ENCODE measurements at regions not wholly inside any gene's neighbourhood (a gene's known extent, or its start where the extent isn't known, plus 50 kb on each side); places are given as distances from the start of the nearest gene placed in this dataset.
A peak's percentile ranks its signal among the peaks of the same experiment; 100 is the strongest.

GRCh38 chr1:178648151-178648550 lies 76.9 kb upstream of the RALGPS2 start:
- Histone ChIP-seq H2BK5ac (ENCODE audit: low read depth, low read length, poor library complexity) (no peak overlapping the region), H3K79me2 (ENCODE audit: control insufficient read depth, insufficient read depth, low read length, poor library complexity) (no peaks in the 10 kb centered on the region), H3K9me3 (ENCODE audit: insufficient read depth, low read depth, low read length) (no peaks in the 10 kb centered on the region), H2BK120ac (ENCODE audit: insufficient read depth, low read length, poor library complexity) (no peak overlapping the region), H3K27ac (ENCODE audit: low read depth, low read length) (no peak overlapping the region), H3K14ac (ENCODE audit: low read length) (no peak overlapping the region), H3K23ac (ENCODE audit: low read length) (no peak overlapping the region), H3K4me2 (ENCODE audit: low read length) (no peak overlapping the region), H3K4ac (ENCODE audit: low read depth, low read length) (no peak overlapping the region), H4K12ac (ENCODE audit: low read depth, low read length) (no peak overlapping the region), H2AK5ac (ENCODE audit: low read length) (no peak overlapping the region), H4K91ac (ENCODE audit: low read depth, low read length) (no peak overlapping the region), H3K18ac (ENCODE audit: low read length) (no peak overlapping the region), H3K27me3 (ENCODE audit: insufficient read depth, low read length) (no peaks in the 10 kb centered on the region), H2AFZ (ENCODE audit: insufficient read depth, low read length, poor library complexity) (no peak overlapping the region), H3K4me3 (ENCODE audit: low read depth, low read length) (no peak overlapping the region), H3K79me1 (ENCODE audit: low read length) (no peaks in the 10 kb centered on the region), H4K8ac (ENCODE audit: low read depth, low read length) (no peak overlapping the region), H3K36me3 (ENCODE audit: control insufficient read depth in 1 of 2, insufficient read depth in 2 of 2, low read length in 2 of 2) (no peaks in the 10 kb centered on the region), H3K4me1 (ENCODE audit: control insufficient read depth in 1 of 2, insufficient read depth in 2 of 2, low read length in 2 of 2) (no peaks in the 10 kb centered on the region), H2BK12ac (ENCODE audit: low read length) (no peak overlapping the region), H3K9ac (ENCODE audit: low read length) (no peak overlapping the region)
- DNase-seq, result peak in 1 of 2 donors; percentile 32
- WGBS (ENCODE audit: extremely low coverage, insufficient coverage, insufficient read length), result no CpG with 5 or more reads among the region's 11 CpGs

- Histone ChIP-seq H2AFZ (ENCODE audit: insufficient read depth, low read length, poor library complexity) (no peak overlapping the region), H2BK12ac (ENCODE audit: low read length) (no peak overlapping the region)
- WGBS (ENCODE audit: extremely low coverage, insufficient coverage, insufficient read length), result no CpG with 5 or more reads among the region's 8 CpGs
These were observed 75.3 kb upstream of the RALGPS2 start for GRCh38 chr1:178649582-178650350.

GRCh38 chr1:178650934-178651511 lies 74.0 kb upstream of the RALGPS2 start:
- H4K12ac ChIP-seq (ENCODE audit: low read depth, low read length), result no peak overlapping the region
- H3K4me3 ChIP-seq (ENCODE audit: low read depth, low read length), result no peak overlapping the region
- no peak overlapping the region for H3K23ac ChIP-seq (ENCODE audit: low read length)
- H3K9me3 ChIP-seq (ENCODE audit: insufficient read depth, low read depth, low read length), result no peaks in the 10 kb centered on the region
- H2BK5ac ChIP-seq (ENCODE audit: low read depth, low read length, poor library complexity), result no peak overlapping the region
- no peak overlapping the region for H3K14ac ChIP-seq (ENCODE audit: low read length)
- no peak overlapping the region for H3K4ac ChIP-seq (ENCODE audit: low read depth, low read length)
- no peak overlapping the region for H3K27ac ChIP-seq (ENCODE audit: low read depth, low read length)
- no peaks in the 10 kb centered on the region for H3K79me2 ChIP-seq (ENCODE audit: control insufficient read depth, insufficient read depth, low read length, poor library complexity)
- no peak overlapping the region for H2AK5ac ChIP-seq (ENCODE audit: low read length)
- no peak overlapping the region for H4K8ac ChIP-seq (ENCODE audit: low read depth, low read length)
- H2AFZ ChIP-seq (ENCODE audit: insufficient read depth, low read length, poor library complexity), result no peak overlapping the region
- no peak overlapping the region for H2BK120ac ChIP-seq (ENCODE audit: insufficient read depth, low read length, poor library complexity)
- H2BK12ac ChIP-seq (ENCODE audit: low read length), result no peak overlapping the region
- H3K4me2 ChIP-seq (ENCODE audit: low read length), result no peak overlapping the region
- H3K9ac ChIP-seq (ENCODE audit: low read length), result no peak overlapping the region
- DNase-seq, result no peak
- no peak overlapping the region for H4K91ac ChIP-seq (ENCODE audit: low read depth, low read length)
- no peak overlapping the region for H3K18ac ChIP-seq (ENCODE audit: low read length)
- no peaks in the 10 kb centered on the region for H3K36me3 ChIP-seq (ENCODE audit: control insufficient read depth in 1 of 2, insufficient read depth in 2 of 2, low read length in 2 of 2)
- no peaks in the 10 kb centered on the region for H3K4me1 ChIP-seq (ENCODE audit: control insufficient read depth in 1 of 2, insufficient read depth in 2 of 2, low read length in 2 of 2)
- no peaks in the 10 kb centered on the region for H3K27me3 ChIP-seq (ENCODE audit: insufficient read depth, low read length)
- no peaks in the 10 kb centered on the region for H3K79me1 ChIP-seq (ENCODE audit: low read length)
- no CpG with 5 or more reads among the region's 6 CpGs for WGBS (ENCODE audit: extremely low coverage, insufficient coverage, insufficient read length)

More at GRCh38 chr1:178649582-178650350, 75.3 kb upstream of the RALGPS2 start:
- no peaks in the 10 kb centered on the region for H3K36me3 ChIP-seq (ENCODE audit: control insufficient read depth in 1 of 2, insufficient read depth in 2 of 2, low read length in 2 of 2)
- no peaks in the 10 kb centered on the region for H3K79me2 ChIP-seq (ENCODE audit: control insufficient read depth, insufficient read depth, low read length, poor library complexity)
- H3K4me1 ChIP-seq (ENCODE audit: control insufficient read depth in 1 of 2, insufficient read depth in 2 of 2, low read length in 2 of 2), result no peaks in the 10 kb centered on the region
- no peak overlapping the region for H3K4me3 ChIP-seq (ENCODE audit: low read depth, low read length)
- peak; percentile 39 to 77 for DNase-seq
- H4K91ac ChIP-seq (ENCODE audit: low read depth, low read length), result no peak overlapping the region
- no peak overlapping the region for H3K4ac ChIP-seq (ENCODE audit: low read depth, low read length)
- H2AK5ac ChIP-seq (ENCODE audit: low read length), result no peak overlapping the region
- no peak overlapping the region for H2BK5ac ChIP-seq (ENCODE audit: low read depth, low read length, poor library complexity)
- H3K14ac ChIP-seq (ENCODE audit: low read length), result no peak overlapping the region
- no peaks in the 10 kb centered on the region for H3K9me3 ChIP-seq (ENCODE audit: insufficient read depth, low read depth, low read length)
- no peaks in the 10 kb centered on the region for H3K79me1 ChIP-seq (ENCODE audit: low read length)
- H3K27ac ChIP-seq (ENCODE audit: low read depth, low read length), result no peak overlapping the region
- no peak overlapping the region for H4K8ac ChIP-seq (ENCODE audit: low read depth, low read length)
- no peak overlapping the region for H4K12ac ChIP-seq (ENCODE audit: low read depth, low read length)
- no peak overlapping the region for H3K4me2 ChIP-seq (ENCODE audit: low read length)
- H3K9ac ChIP-seq (ENCODE audit: low read length), result no peak overlapping the region
- H2BK120ac ChIP-seq (ENCODE audit: insufficient read depth, low read length, poor library complexity), result no peak overlapping the region
- H3K23ac ChIP-seq (ENCODE audit: low read length), result no peak overlapping the region
- no peaks in the 10 kb centered on the region for H3K27me3 ChIP-seq (ENCODE audit: insufficient read depth, low read length)
- H3K18ac ChIP-seq (ENCODE audit: low read length), result no peak overlapping the region

- H2AFZ ChIP-seq (ENCODE audit: insufficient read depth, low read length, poor library complexity), result no peak overlapping the region
- no peak overlapping the region for H3K27ac ChIP-seq (ENCODE audit: low read depth, low read length)
- H3K14ac ChIP-seq (ENCODE audit: low read length), result no peak overlapping the region
- H3K4me2 ChIP-seq (ENCODE audit: low read length), result no peak overlapping the region
- H2BK12ac ChIP-seq (ENCODE audit: low read length), result no peak overlapping the region
- no peak overlapping the region for H3K23ac ChIP-seq (ENCODE audit: low read length)
- H3K4me1 ChIP-seq (ENCODE audit: control insufficient read depth in 1 of 2, insufficient read depth in 2 of 2, low read length in 2 of 2), result no peaks in the 10 kb centered on the region
- no peaks in the 10 kb centered on the region for H3K79me2 ChIP-seq (ENCODE audit: control insufficient read depth, insufficient read depth, low read length, poor library complexity)
- no peak overlapping the region for H3K4ac ChIP-seq (ENCODE audit: low read depth, low read length)
- no peaks in the 10 kb centered on the region for H3K36me3 ChIP-seq (ENCODE audit: control insufficient read depth in 1 of 2, insufficient read depth in 2 of 2, low read length in 2 of 2)
- H2AK5ac ChIP-seq (ENCODE audit: low read length), result no peak overlapping the region
- no peak overlapping the region for H3K9ac ChIP-seq (ENCODE audit: low read length)
- H4K8ac ChIP-seq (ENCODE audit: low read depth, low read length), result no peak overlapping the region
- H4K91ac ChIP-seq (ENCODE audit: low read depth, low read length), result no peak overlapping the region
- no CpG with 5 or more reads among the region's 9 CpGs for WGBS (ENCODE audit: extremely low coverage, insufficient coverage, insufficient read length)
- no peak overlapping the region for H4K12ac ChIP-seq (ENCODE audit: low read depth, low read length)
- no peaks in the 10 kb centered on the region for H3K9me3 ChIP-seq (ENCODE audit: insufficient read depth, low read depth, low read length)
- H2BK120ac ChIP-seq (ENCODE audit: insufficient read depth, low read length, poor library complexity), result no peak overlapping the region
- H2BK5ac ChIP-seq (ENCODE audit: low read depth, low read length, poor library complexity), result no peak overlapping the region
- no peak for DNase-seq
- no peaks in the 10 kb centered on the region for H3K27me3 ChIP-seq (ENCODE audit: insufficient read depth, low read length)
- H3K79me1 ChIP-seq (ENCODE audit: low read length), result no peaks in the 10 kb centered on the region
- H3K18ac ChIP-seq (ENCODE audit: low read length), result no peak overlapping the region
- H3K4me3 ChIP-seq (ENCODE audit: low read depth, low read length), result no peak overlapping the region
These were observed 73.3 kb upstream of the RALGPS2 start for GRCh38 chr1:178651742-178652141.
